H1 (cell line): ENCODE measurements at regions not wholly inside any gene's neighbourhood (a gene's known extent, or its start where the extent isn't known, plus 50 kb on each side); places are given as distances from the start of the nearest gene placed in this dataset.

Experiments used
- CBX5 ChIP-seq: fragments of 300-800, 300-1000 bp; sonication (generic); IDR thresholded peaks from 2 replicates; pipeline ENCODE4 v1.7.1; 2016; ENCODE audit warnings: antibody characterized with exemption, low read length, low read depth
- JUN ChIP-seq: IDR thresholded peaks from 2 replicates; pipeline ENCODE4 v1.6.1; 2011; ENCODE audit warnings: low read depth, mild to moderate bottlenecking, improper control_type of control experiment, low read length
- PHF8 ChIP-seq: fragments of 200-600 bp; sonication (generic); conservative IDR thresholded peaks from 2 replicates; pipeline ENCODE4 v1.7.1; 2012; ENCODE audit warnings: low read depth, mild to moderate bottlenecking, inconsistent platforms, low read length, moderate library complexity
- SAP30 ChIP-seq: fragments of 300-600 bp; sonication (generic); IDR thresholded peaks from 2 replicates; pipeline ENCODE4 v1.7.1; 2012; ENCODE audit warnings: low read length, moderate library complexity, mild to moderate bottlenecking, inconsistent platforms; ENCODE audit not compliant: insufficient read depth, insufficient replicate concordance

GRCh38 chr5:145189746-145190145, 645.4 kb downstream of the PRELID2 start (continued):
- no peak for TF ChIP-seq JUN
- TF ChIP-seq PHF8, result no peak
- no peak for TF ChIP-seq CBX5
- TF ChIP-seq SAP30, result no peak
